PC-3 (cell line): ENCODE measurements at regions not wholly inside any gene's neighbourhood (a gene's known extent, or its start where the extent isn't known, plus 50 kb on each side); places are given as distances from the start of the nearest gene placed in this dataset.

ENCODE experiments used
- ATAC-seq: fragments of 200-7000 bp; cut with Tn5 transposase; 2 replicates; pipeline ENCODE4 v1.9.1; 2020; ENCODE audit warnings: mild to moderate bottlenecking, moderate library complexity
- BruUV-seq: library from RNA; stranded (reverse); fragments of 400-500 nt; replicated peaks from 2 replicates; lab custom pipeline; 2021; lab: Mats Ljungman, UMichigan
- CTCF ChIA-PET: fragments of 300-600 bp; sonication (Branson Sonifier 250); formaldehyde crosslinking; loops from one replicate; lab custom pipeline; 2022; ENCODE audit warnings: antibody characterized with exemption; lab: Charles Lee
- POLR2A ChIA-PET: fragments of 300-600 bp; sonication (Branson Sonifier 250); formaldehyde crosslinking; loops from one replicate; lab custom pipeline; 2022; ENCODE audit warnings: antibody characterized with exemption; ENCODE audit not compliant: unreplicated experiment; lab: Charles Lee
- DNase-seq: peaks from one replicate; pipeline ENCODE4 v3.0.0-alpha.2; 2015
- H2AFZ ChIP-seq: fragments of 300-600 bp; sonication (generic); 2 replicates; pipeline ENCODE4 v1.6.0; 2016; ENCODE audit warnings: antibody characterized with exemption, low read length
- H3F3A ChIP-seq: fragments of 300-600 bp; sonication (generic); one replicate; pipeline ENCODE4 v1.6.0; 2017; ENCODE audit warnings: antibody characterized with exemption, low read length, control low read depth, mild to moderate bottlenecking; ENCODE audit not compliant: unreplicated experiment
- H3K27ac ChIP-seq: fragments of 300-600 bp; sonication (generic); 2 replicates; pipeline ENCODE4 v1.5.1; 2016; ENCODE audit warnings: mild to moderate bottlenecking, low read length
- H3K27me3 ChIP-seq: fragments of 300-600 bp; sonication (generic); 2 replicates; pipeline ENCODE4 v1.6.1; 2016; ENCODE audit warnings: low read length, mixed read lengths
- H3K36me3 ChIP-seq: fragments of 300-600 bp; sonication (generic); 2 replicates; pipeline ENCODE4 v1.6.1; 2016; ENCODE audit warnings: low read depth, mixed run types, low read length, mixed read lengths
- H3K4me1 ChIP-seq: fragments of 300-600 bp; sonication (generic); 2 replicates; pipeline ENCODE4 v1.5.1; 2016; ENCODE audit warnings: low read length; ENCODE audit not compliant: insufficient read depth
- H3K4me2 ChIP-seq: fragments of 300-600 bp; sonication (generic); 2 replicates; pipeline ENCODE4 v1.6.0; 2016; ENCODE audit warnings: low read length
- H3K4me3 ChIP-seq: fragments of 300-600 bp; sonication (generic); 2 replicates; pipeline ENCODE4 v1.5.1; 2016; ENCODE audit warnings: mild to moderate bottlenecking, low read length, mixed read lengths
- H3K79me2 ChIP-seq: fragments of 300-600 bp; sonication (generic); 2 replicates; pipeline ENCODE4 v1.6.1; 2017; ENCODE audit warnings: low read length, mixed read lengths
- H3K9ac ChIP-seq: fragments of 300-600 bp; sonication (generic); 2 replicates; pipeline ENCODE4 v1.6.0; 2016; ENCODE audit warnings: mild to moderate bottlenecking, low read length
- H3K9me2 ChIP-seq: fragments of 300-600 bp; sonication (generic); replicated peaks from 2 replicates; pipeline ENCODE4 v1.6.1; 2016; ENCODE audit warnings: mixed run types, low read length, mixed read lengths
- H3K9me3 ChIP-seq: fragments of 300-600 bp; sonication (generic); 2 replicates; pipeline ENCODE4 v1.6.1; 2016; ENCODE audit warnings: low read length, mixed read lengths
- H4K20me1 ChIP-seq: fragments of 300-600 bp; sonication (generic); 2 replicates; pipeline ENCODE4 v1.6.1; 2016; ENCODE audit warnings: low read length, mixed read lengths
- CTCF ChIP-seq: fragments of 300-600 bp; sonication (generic); conservative IDR thresholded peaks from 2 replicates; pipeline ENCODE4 v1.5.1; 2017; ENCODE audit warnings: antibody characterized with exemption, low read depth, mild to moderate bottlenecking, low read length
- EZH2 ChIP-seq: fragments of 300-600 bp; sonication (generic); IDR thresholded peaks from one replicate; pipeline ENCODE4 v1.6.1; 2017; ENCODE audit warnings: antibody characterized with exemption, mild to moderate bottlenecking, low read length; ENCODE audit not compliant: unreplicated experiment
- EZH2phosphoT487 ChIP-seq: fragments of 300-600 bp; sonication (generic); IDR thresholded peaks from 2 replicates; pipeline ENCODE4 v1.6.1; 2018; ENCODE audit warnings: mild to moderate bottlenecking, antibody characterized with exemption, low read length, borderline replicate concordance
- intact Hi-C: fragments of 100-400 bp; cut with micrococcal nuclease; formaldehyde crosslinking; loops from 2 replicates; pipeline ENCODE4 v1.9.0; 2023

- Histone ChIP-seq H3K9me3 (no peaks in the 10 kb centered on the region), H3K9me2 (no peaks in the 10 kb centered on the region), H3K9ac (no peak overlapping the region), H3K4me3 (no peak overlapping the region), H3F3A (no peaks in the 10 kb centered on the region), H3K79me2 (no peaks in the 10 kb centered on the region), H3K27me3 (no peaks in the 10 kb centered on the region), H3K4me1 (no peaks in the 10 kb centered on the region), H3K27ac (no peak overlapping the region), H4K20me1 (no peaks in the 10 kb centered on the region), H3K4me2 (no peak overlapping the region), H3K36me3 (no peaks in the 10 kb centered on the region), H2AFZ (no peak overlapping the region)
- BruUV-seq = no TSS peak
- DNase-seq (no peak), ATAC-seq (no peak)
- ChIA-PET POLR2A (no interaction called here), CTCF (no interaction called here)
- TF ChIP-seq EZH2phosphoT487 (no peak), EZH2 (no peak), CTCF (no peak)
- intact Hi-C loops = no loop called here
Measured at GRCh38 chr16:85261204-85261603, 148.9 kb upstream of the CIBAR2 start.

GRCh38 chr16:85261657-85262557 lies 149.6 kb upstream of the CIBAR2 start:
- H3K27me3 ChIP-seq = no peaks in the 10 kb centered on the region
- H3K9ac ChIP-seq = no peak overlapping the region
- no peaks in the 10 kb centered on the region for H3K9me2 ChIP-seq
- no TSS peak for BruUV-seq
- TF ChIP-seq CTCF (no peak), EZH2phosphoT487 (no peak), EZH2 (no peak)
- H4K20me1 ChIP-seq = no peaks in the 10 kb centered on the region
- H3K4me3 ChIP-seq = no peak overlapping the region
- no peak overlapping the region for H3K4me2 ChIP-seq
- intact Hi-C loops = no loop called here
- ATAC-seq (no peak), DNase-seq (no peak)
- no peaks in the 10 kb centered on the region for H3F3A ChIP-seq
- no peaks in the 10 kb centered on the region for H3K9me3 ChIP-seq
- ChIA-PET CTCF (no interaction called here), POLR2A (no interaction called here)
- no peaks in the 10 kb centered on the region for H3K4me1 ChIP-seq
- no peak overlapping the region for H3K27ac ChIP-seq
- H3K79me2 ChIP-seq = no peaks in the 10 kb centered on the region
- no peak overlapping the region for H2AFZ ChIP-seq
- H3K36me3 ChIP-seq = no peaks in the 10 kb centered on the region

GRCh38 chr16:85262558-85263238 lies 150.4 kb upstream of the CIBAR2 start:
- DNase-seq (no peak), ATAC-seq (no peak)
- TF ChIP-seq EZH2 (no peak), CTCF (no peak), EZH2phosphoT487 (no peak)
- Histone ChIP-seq H3K4me3 (no peak overlapping the region), H3K79me2 (no peaks in the 10 kb centered on the region), H3K36me3 (no peaks in the 10 kb centered on the region), H3F3A (no peaks in the 10 kb centered on the region), H3K9me3 (no peaks in the 10 kb centered on the region), H3K27me3 (no peaks in the 10 kb centered on the region), H3K4me1 (no peaks in the 10 kb centered on the region), H3K4me2 (no peak overlapping the region), H3K27ac (no peak overlapping the region), H3K9ac (no peak overlapping the region), H4K20me1 (no peaks in the 10 kb centered on the region), H2AFZ (no peak overlapping the region), H3K9me2 (no peaks in the 10 kb centered on the region)
- BruUV-seq = no TSS peak
- CTCF ChIA-PET = interaction anchor here (0.6 kb wide), 1 partner anchor 127 kb away, joined by 3 read pairs; no protein-coding TSS in a partner anchor
- POLR2A ChIA-PET = no interaction called here
- intact Hi-C loops = no loop called here
